AG04449 (cell line): ENCODE measurements at regions not wholly inside any gene's neighbourhood (a gene's known extent, or its start where the extent isn't known, plus 50 kb on each side); places are given as distances from the start of the nearest gene placed in this dataset.

ENCODE experiments used
- CTCF ChIA-PET: fragments of 350-600 bp; formaldehyde crosslinking; extraction: SDS; loops from one replicate; lab custom pipeline; 2021; ENCODE audit warnings: antibody characterized with exemption; lab: Yijun Ruan, JAX
- POLR2A ChIA-PET: fragments of 400-600, 350-600 bp; formaldehyde crosslinking; extraction: SDS; loops from one replicate; lab custom pipeline; 2020; ENCODE audit warnings: antibody characterized with exemption, inconsistent platforms; lab: Yijun Ruan, JAX
- DNase-seq: peaks from one replicate; pipeline ENCODE4 v3.0.0-alpha.2; 2010; ENCODE audit warnings: low read depth, low spot score
- H3K4me3 ChIP-seq: 2 replicates; pipeline ENCODE4 v1.5.1; 2011; ENCODE audit warnings: low read depth, mild to moderate bottlenecking, control low read depth, low read length
- CTCF ChIP-seq: IDR thresholded peaks from one replicate; pipeline ENCODE4 v1.5.1; 2011; ENCODE audit warnings: mild to moderate bottlenecking, moderate library complexity, low read length, control low read depth, inconsistent platforms; ENCODE audit not compliant: insufficient read depth; ENCODE audit errors: missing control alignments

DNA sequence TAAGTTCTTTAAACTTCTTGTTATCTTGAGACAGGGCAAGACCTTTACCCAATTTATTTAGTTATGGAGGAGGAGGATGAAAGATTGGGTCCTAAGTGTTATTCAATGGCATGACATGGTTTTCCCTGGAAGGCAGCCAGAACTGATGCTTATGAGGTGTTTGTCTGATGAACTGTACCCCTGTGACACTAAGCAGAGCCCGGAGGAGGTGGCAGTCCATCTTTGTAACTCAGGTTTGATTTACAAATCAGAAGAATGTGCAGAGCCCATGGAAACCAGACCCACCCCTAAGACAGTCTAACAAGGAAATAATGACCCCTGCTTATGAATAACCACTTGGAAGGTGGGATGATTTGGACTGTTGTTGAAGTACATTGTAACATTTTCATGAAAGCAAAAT is 878.6 kb upstream of the NR2F2 start:
- no peak overlapping the region for H3K4me3 ChIP-seq
- CTCF ChIA-PET = no interaction called here
- no peak for TF ChIP-seq CTCF
- DNase-seq = no peak
- POLR2A ChIA-PET = no interaction called here

DNA sequence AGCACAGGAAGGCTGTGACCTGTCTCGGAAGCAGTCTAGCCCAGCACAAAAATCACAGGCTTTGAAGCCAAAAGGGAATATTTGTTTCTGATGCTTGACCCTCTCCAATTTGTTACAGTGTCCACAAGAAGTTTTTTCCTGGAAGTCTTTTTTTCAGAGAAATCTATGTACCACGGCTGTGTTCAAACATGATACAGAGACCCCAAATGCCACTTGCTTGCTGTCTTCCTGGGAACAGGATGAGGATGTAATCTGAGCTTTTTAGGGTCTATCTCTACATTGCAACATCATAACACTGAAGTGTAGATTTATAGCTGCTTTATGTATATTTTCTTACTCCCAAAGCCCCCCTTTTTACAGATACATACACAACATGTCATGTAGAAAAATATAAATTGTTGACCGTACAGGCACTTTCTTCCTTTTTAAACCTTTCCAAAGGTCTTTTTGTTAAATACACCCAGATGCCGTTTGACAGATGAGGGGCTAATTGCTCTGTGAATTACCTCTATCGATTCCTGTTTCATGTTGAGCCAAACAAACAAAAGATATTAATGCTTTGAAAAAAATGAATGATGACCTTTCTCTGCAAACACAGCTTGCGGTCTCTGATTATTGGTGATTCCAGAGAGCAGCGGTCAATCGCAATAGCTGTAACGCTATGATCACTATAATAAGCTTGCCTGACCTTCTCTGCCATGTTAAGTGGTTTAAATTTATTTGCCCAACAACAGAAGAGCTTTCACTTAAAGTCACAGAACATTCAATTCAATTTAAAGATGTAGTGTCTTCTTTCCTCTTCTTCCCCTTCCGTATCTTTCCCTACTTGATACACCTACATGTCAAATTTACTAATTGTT is 875.9 kb upstream of the NR2F2 start:
- no peak overlapping the region for H3K4me3 ChIP-seq
- no peak for DNase-seq
- CTCF ChIA-PET = no interaction called here
- TF ChIP-seq CTCF = no peak
- POLR2A ChIA-PET = no interaction called here

DNA sequence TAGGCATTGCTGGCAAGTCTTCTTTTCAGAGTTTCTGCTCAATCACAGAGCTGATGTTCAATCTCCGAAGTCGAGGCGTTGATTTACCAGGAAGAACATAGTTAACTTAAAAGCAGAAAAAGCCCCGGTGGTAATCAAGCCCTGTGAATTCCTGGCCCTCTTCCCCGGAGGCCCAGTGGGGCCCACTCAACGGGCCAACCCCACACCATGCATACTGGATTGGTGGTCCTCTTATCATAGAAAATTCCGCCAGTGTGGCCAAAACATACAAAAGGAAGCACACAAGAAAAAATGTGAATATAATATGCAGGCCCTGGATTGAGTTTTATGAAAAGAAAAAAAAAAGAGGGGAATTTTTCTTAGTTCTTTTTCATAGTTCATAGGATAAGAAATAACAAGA is 873.0 kb upstream of the NR2F2 start:
- no peak for TF ChIP-seq CTCF
- no peak for DNase-seq
- H3K4me3 ChIP-seq = no peak overlapping the region
- POLR2A ChIA-PET = no interaction called here
- CTCF ChIA-PET = no interaction called here

GRCh38 chr15:95458721-95459120 is 871.8 kb upstream of the NR2F2 start:
- no peak for TF ChIP-seq CTCF
- ChIA-PET CTCF (no interaction called here), POLR2A (no interaction called here)
- H3K4me3 ChIP-seq = no peak overlapping the region
- DNase-seq = no peak

DNA sequence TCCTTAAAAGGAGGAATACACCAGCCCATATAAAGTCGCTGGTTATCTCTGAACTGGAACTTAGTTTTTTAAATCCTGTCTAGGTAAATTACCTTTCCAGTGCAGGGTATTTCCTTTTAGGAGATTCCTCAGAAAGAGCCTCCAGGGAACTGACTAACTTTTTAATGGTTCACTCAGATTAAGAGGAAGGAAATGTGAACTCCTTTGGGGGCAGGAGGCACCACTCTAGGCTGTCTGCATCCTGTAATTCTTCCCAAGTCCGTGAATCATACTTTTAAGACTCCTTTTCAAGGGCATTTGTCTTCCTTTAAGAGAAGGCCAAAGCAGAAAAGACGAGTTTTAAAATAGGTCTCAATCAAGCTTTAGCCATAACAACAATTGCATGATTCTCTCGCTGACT is 871.2 kb upstream of the NR2F2 start:
- POLR2A ChIA-PET = no interaction called here
- TF ChIP-seq CTCF = no peak
- no peak overlapping the region for H3K4me3 ChIP-seq
- CTCF ChIA-PET = no interaction called here
- no peak for DNase-seq

DNA sequence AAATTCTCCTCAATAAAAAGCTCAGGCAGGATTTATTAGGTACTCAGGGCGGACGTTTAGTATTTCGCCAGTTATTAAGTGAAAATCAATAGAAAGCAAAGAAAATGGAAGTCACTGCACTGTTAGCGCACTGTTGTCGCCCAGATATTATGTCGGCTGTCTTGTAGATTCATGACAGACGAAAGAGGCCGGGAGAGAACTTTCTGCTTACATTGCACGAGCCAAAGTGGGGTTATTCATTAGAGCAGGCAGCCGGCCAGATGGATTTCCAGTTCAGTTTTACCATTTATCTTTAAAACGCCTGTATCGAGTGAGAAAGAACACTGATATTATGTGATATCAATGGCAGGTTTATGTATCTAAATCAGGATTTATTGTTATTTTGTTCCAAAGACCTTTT is 866.0 kb upstream of the NR2F2 start:
- POLR2A ChIA-PET = no interaction called here
- DNase-seq = no peak
- CTCF ChIA-PET = no interaction called here
- TF ChIP-seq CTCF = no peak
- H3K4me3 ChIP-seq = no peak overlapping the region
